ENCODE measurements at regions not wholly inside any gene's neighbourhood (a gene's known extent, or its start where the extent isn't known, plus 50 kb on each side); places are given as distances from the start of the nearest gene placed in this dataset.

DNA sequence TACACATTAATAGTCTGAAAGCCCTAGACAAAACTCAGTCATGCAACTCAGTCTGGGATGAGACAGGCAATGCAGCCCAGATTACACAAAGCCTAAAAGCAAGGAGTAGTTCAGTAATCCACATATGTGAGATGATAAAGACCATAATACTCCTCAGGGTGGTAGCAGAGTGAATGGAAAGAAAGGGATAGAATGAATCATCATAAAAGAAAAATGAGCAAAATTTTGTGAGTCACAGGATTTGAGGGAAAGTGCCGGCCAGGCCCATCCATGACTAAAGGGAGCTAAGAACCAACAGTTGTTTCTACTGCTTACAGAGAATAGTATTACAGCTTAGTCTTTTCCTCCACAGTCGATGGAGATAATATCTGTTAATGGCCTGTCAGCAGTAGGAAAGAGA lies 90.0 kb upstream of the POU5F2 start:
- TF ChIP-seq POLR2A (IDR thresholded peaks at IDR 0.05; ENCODE audit: low read length) (no peak), GATA1 (IDR thresholded peaks at IDR 0.05; ENCODE audit: low read depth, low read length) (no peak)
